MM.1S (cell line): ENCODE measurements at regions not wholly inside any gene's neighbourhood (a gene's known extent, or its start where the extent isn't known, plus 50 kb on each side); places are given as distances from the start of the nearest gene placed in this dataset.

Experiments
- EZH2 ChIP-seq: fragments of 300-600 bp; sonication (generic); optimal IDR thresholded peaks from 2 replicates; pipeline ENCODE3; 2017; ENCODE audit warnings: low read depth, mild to moderate bottlenecking, antibody characterized with exemption, low read length, mixed read lengths
- TF ChIP-seq, protein P1 (sequence below): fragments of 300-600 bp; sonication (generic); IDR thresholded peaks from 2 replicates; pipeline ENCODE4 v1.5.1; 2016; ENCODE audit warnings: antibody characterized with exemption, low read length, mixed read lengths

DNA sequence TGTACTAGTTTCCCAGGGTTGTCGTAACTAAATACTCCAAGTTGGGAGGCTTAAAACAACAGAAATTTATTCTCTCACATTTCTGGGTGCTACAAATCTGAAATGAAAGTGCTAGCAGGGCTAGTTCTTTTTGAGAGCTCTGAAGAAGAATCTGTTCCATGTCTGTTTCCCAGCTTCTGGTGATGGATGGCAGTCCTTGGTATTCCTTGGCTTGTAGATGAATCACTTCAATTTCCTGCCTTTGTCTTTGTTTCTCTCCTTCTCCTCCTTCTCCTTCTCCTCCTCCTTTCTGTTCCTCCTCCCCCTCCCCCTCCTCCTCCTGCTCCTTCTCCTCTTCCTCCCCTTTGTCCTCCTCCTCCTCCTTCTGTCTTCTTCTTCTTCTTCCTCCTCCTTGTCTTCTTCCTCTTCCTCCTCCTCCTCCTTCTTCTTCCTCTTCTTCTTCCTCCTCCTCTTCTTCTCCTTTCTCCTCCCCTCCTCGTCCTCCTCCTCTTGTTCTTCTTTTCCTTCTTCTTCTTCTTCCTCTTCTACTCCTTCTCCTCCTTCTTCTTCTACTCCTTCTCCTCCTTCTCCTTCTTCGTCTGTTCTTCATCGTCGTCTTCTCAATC lies 104.7 kb upstream of the ANKRD55 start:
- TF ChIP-seq, protein P1, sequence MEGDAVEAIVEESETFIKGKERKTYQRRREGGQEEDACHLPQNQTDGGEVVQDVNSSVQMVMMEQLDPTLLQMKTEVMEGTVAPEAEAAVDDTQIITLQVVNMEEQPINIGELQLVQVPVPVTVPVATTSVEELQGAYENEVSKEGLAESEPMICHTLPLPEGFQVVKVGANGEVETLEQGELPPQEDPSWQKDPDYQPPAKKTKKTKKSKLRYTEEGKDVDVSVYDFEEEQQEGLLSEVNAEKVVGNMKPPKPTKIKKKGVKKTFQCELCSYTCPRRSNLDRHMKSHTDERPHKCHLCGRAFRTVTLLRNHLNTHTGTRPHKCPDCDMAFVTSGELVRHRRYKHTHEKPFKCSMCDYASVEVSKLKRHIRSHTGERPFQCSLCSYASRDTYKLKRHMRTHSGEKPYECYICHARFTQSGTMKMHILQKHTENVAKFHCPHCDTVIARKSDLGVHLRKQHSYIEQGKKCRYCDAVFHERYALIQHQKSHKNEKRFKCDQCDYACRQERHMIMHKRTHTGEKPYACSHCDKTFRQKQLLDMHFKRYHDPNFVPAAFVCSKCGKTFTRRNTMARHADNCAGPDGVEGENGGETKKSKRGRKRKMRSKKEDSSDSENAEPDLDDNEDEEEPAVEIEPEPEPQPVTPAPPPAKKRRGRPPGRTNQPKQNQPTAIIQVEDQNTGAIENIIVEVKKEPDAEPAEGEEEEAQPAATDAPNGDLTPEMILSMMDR, result no peak
- TF ChIP-seq EZH2, result no peak
